HEK293 (cell line): ENCODE measurements at regions not wholly inside any gene's neighbourhood (a gene's known extent, or its start where the extent isn't known, plus 50 kb on each side); places are given as distances from the start of the nearest gene placed in this dataset.
A peak's percentile ranks its signal among the peaks of the same experiment; 100 is the strongest.

ENCODE experiments used
- CTCF ChIA-PET: fragments of 350-600 bp; formaldehyde crosslinking; extraction: SDS; loops from one replicate; lab custom pipeline; 2021; ENCODE audit warnings: antibody characterized with exemption; lab: Yijun Ruan, JAX
- POLR2A ChIA-PET: fragments of 300-600 bp; formaldehyde crosslinking; extraction: SDS; loops from one replicate; lab custom pipeline; 2020; ENCODE audit warnings: antibody characterized with exemption, inconsistent platforms; lab: Yijun Ruan, JAX
- H3K27ac ChIP-seq: fragments of 200-500 bp; sonication (Bioruptor generic); 2 replicates; pipeline ENCODE4 v1.5.1; 2014; ENCODE audit warnings: low read depth, low read length, control low read depth, inconsistent platforms; ENCODE audit errors: extremely low read depth
- H3K36me3 ChIP-seq, 2 experiments: fragments of 200-500 bp in 1 of 2; sonication (Bioruptor generic) in 1 of 2; 1 replicate in 1 of 2; 2 replicates in 1 of 2; pipeline ENCODE4 v1.5.1; 2014 to 2017; ENCODE audit warnings: inconsistent platforms in 2 of 2, low read length in 2 of 2; ENCODE audit not compliant: control insufficient read depth in 2 of 2, insufficient read depth in 1 of 2
- H3K4me1 ChIP-seq: fragments of 200-500 bp; sonication (Bioruptor generic); 2 replicates; pipeline ENCODE4 v1.5.1; 2014; ENCODE audit warnings: mild to moderate bottlenecking, low read length, inconsistent platforms; ENCODE audit not compliant: control insufficient read depth, insufficient read depth
- H3K4me3 ChIP-seq: 2 replicates; pipeline ENCODE4 v1.5.1; 2011; ENCODE audit warnings: low read depth, mild to moderate bottlenecking, control low read depth, low read length, moderate library complexity
- H3K9me3 ChIP-seq: fragments of 200-500 bp; sonication (Bioruptor generic); 2 replicates; pipeline ENCODE4 v1.5.1; 2014; ENCODE audit warnings: low read depth, low read length, inconsistent platforms; ENCODE audit not compliant: control insufficient read depth, insufficient read depth
- CTCF ChIP-seq: fragments of 450-650 bp; formaldehyde crosslinking; IDR thresholded peaks from 2 replicates; pipeline ENCODE4 v1.5.1; 2016; ENCODE audit warnings: missing biosample characterization, missing genetic modification characterization
- EGR2 ChIP-seq: fragments of 450-650 bp; formaldehyde crosslinking; IDR thresholded peaks from 2 replicates; pipeline ENCODE4 v1.5.1; 2016; ENCODE audit warnings: low read depth, missing biosample characterization, missing genetic modification characterization
- MZF1 ChIP-seq: fragments of 450-650 bp; formaldehyde crosslinking; IDR thresholded peaks from 2 replicates; pipeline ENCODE4 v1.5.1; 2017; ENCODE audit warnings: missing biosample characterization, missing genetic modification characterization, borderline replicate concordance
- ZBTB17 ChIP-seq: fragments of 450-650 bp; formaldehyde crosslinking; IDR thresholded peaks from 2 replicates; pipeline ENCODE4 v1.5.1; 2016; ENCODE audit warnings: missing biosample characterization, missing genetic modification characterization
- ZFHX2 ChIP-seq: fragments of 450-650 bp; formaldehyde crosslinking; conservative IDR thresholded peaks from 2 replicates; pipeline ENCODE4 v1.5.1; 2016; ENCODE audit warnings: missing biosample characterization, missing genetic modification characterization
- ZIC2 ChIP-seq: fragments of 450-650 bp; formaldehyde crosslinking; IDR thresholded peaks from 2 replicates; pipeline ENCODE4 v1.5.1; 2016; ENCODE audit warnings: missing biosample characterization, missing genetic modification characterization
- ZNF324 ChIP-seq: fragments of 450-650 bp; formaldehyde crosslinking; IDR thresholded peaks from 2 replicates; pipeline ENCODE4 v1.5.1; 2016; ENCODE audit warnings: missing biosample characterization, missing genetic modification characterization
- ZNF513 ChIP-seq: fragments of 450-650 bp; IDR thresholded peaks from 2 replicates; pipeline ENCODE4 v1.5.1; 2018; ENCODE audit warnings: missing biosample characterization, missing genetic modification characterization
- ZNF514 ChIP-seq: fragments of 450-650 bp; formaldehyde crosslinking; IDR thresholded peaks from 2 replicates; pipeline ENCODE4 v1.5.1; 2016; ENCODE audit warnings: missing biosample characterization, missing genetic modification characterization
- ZNF654 ChIP-seq: fragments of 450-650 bp; formaldehyde crosslinking; IDR thresholded peaks from 2 replicates; pipeline ENCODE4 v1.5.1; 2016; ENCODE audit warnings: low read depth, missing biosample characterization, missing genetic modification characterization
- ZNF747 ChIP-seq: fragments of 450-650 bp; formaldehyde crosslinking; IDR thresholded peaks from 2 replicates; pipeline ENCODE4 v1.5.1; 2016; ENCODE audit warnings: missing biosample characterization, missing genetic modification characterization
- ZNF768 ChIP-seq: fragments of 450-650 bp; formaldehyde crosslinking; IDR thresholded peaks from 2 replicates; pipeline ENCODE4 v1.5.1; 2018; ENCODE audit warnings: missing biosample characterization, mild to moderate bottlenecking, missing genetic modification characterization
- ZNF791 ChIP-seq: fragments of 450-650 bp; formaldehyde crosslinking; IDR thresholded peaks from 2 replicates; pipeline ENCODE4 v1.5.1; 2016; ENCODE audit warnings: missing biosample characterization, missing genetic modification characterization
- ZSCAN30 ChIP-seq: fragments of 450-650 bp; IDR thresholded peaks from 2 replicates; pipeline ENCODE4 v1.5.1; 2018; ENCODE audit warnings: missing biosample characterization, mild to moderate bottlenecking, missing genetic modification characterization, moderate library complexity
- TF ChIP-seq, protein P1 (sequence below): fragments of 450-650 bp; formaldehyde crosslinking; IDR thresholded peaks from 2 replicates; pipeline ENCODE4 v1.5.1; 2017; ENCODE audit warnings: missing biosample characterization, missing genetic modification characterization

DNA sequence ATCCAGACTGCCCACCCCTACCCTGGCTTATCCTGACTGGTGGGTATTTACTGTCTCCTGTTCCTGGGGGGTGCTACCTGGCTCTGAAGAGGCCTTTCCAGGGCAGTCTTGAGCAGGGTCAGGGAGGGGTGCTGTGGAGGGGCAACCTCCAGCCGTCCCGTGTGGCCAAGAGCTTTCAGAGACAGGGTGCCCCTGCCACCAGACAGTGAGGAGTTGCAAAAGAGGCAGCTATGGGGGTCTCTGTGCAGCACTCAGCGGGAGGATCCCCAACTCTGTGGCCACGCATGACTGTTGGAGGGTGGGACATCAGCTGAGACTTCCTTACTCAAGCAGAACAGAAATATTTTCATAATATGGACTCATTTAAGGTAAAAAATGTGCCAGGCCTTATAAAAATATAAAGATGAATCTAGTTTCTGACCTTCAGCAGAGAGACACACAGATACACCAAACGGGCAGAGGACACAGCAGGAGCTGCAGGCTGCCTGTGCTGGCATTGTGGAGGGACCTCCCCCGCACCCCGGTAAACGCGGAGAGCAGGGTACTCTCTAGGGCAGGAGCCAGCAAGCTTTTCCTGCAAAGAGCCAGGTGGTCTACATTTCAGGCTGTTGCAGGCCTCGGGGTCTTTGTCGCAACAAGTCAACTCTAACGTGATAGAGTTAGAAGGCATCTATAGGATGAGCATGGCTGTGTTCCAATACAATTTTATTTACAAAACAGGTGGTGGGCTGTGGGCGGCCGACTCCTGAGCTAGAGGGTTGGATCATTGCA lies 252.6 kb downstream of the RHOU start (continued):
- TF ChIP-seq ZNF747 (tag by site-specific recombination) (no peak), ZNF513 (no peak)

DNA sequence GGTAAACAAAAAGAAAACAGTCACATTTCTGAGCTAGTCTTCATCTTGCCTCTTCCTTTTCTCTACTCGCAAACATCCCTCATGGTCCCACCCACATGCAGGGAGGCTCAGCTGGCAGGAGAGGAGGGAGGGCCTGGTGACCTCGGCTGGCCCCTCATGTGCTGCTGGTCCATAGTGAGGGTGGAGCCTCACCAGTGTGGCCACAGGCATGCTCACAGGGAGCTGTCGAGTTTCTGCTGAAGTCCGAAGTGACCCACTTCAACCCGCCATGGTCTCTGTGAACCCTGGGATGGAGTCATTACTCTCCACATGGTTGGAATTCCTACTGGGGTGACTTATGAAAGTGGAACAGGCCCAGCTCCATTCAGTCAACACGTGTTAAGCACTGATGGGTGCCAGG lies 253.4 kb downstream of the RHOU start:
- POLR2A ChIA-PET: interaction anchor here (1.4 kb wide), 1 partner anchor 10 kb away, joined by 3 read pairs; no protein-coding TSS in a partner anchor
- Histone ChIP-seq H3K27ac (no peak overlapping the region), H3K36me3 (no peaks in the 10 kb centered on the region), H3K9me3 (no peaks in the 10 kb centered on the region), H3K4me3 (no peak overlapping the region), H3K4me1 (no peaks in the 10 kb centered on the region)
- TF ChIP-seq EGR2 (tag by site-specific recombination) (0 out of 2 replicates have a peak, but pooled peaks have one; percentile 7), ZIC2 (tag by site-specific recombination) (peak; percentile 65), ZNF747 (tag by site-specific recombination) (no peak), ZFHX2 (tag by site-specific recombination) (peak; percentile 51; the same call in 1 of the 2 replicates), ZNF791 (tag by site-specific recombination) (no peak)
- CTCF ChIA-PET: interaction anchor here (0.6 to 1.1 kb wide), 2 partner anchors 25 to 168 kb away, joined by 3 to 6 read pairs; no protein-coding TSS in a partner anchor

GRCh38 chr1:228989176-228989575 lies 253.9 kb downstream of the RHOU start:
- POLR2A ChIA-PET: interaction anchor here (1.4 kb wide), 1 partner anchor 11 kb away, joined by 3 read pairs; no protein-coding TSS in a partner anchor
- CTCF ChIA-PET: interaction anchor here (1.1 kb wide), 1 partner anchor 167 kb away, joined by 6 read pairs; no protein-coding TSS in a partner anchor
- Histone ChIP-seq H3K36me3 (no peaks in the 10 kb centered on the region), H3K4me1 (no peaks in the 10 kb centered on the region), H3K27ac (no peak overlapping the region), H3K4me3 (no peak overlapping the region), H3K9me3 (no peaks in the 10 kb centered on the region)
- TF ChIP-seq MZF1 (tag by site-specific recombination): no peak
- no peak for TF ChIP-seq ZNF324 (tag by site-specific recombination)
- TF ChIP-seq ZBTB17 (tag by site-specific recombination): no peak
- no peak for TF ChIP-seq ZNF514 (tag by site-specific recombination)
- TF ChIP-seq ZNF654 (tag by site-specific recombination): no peak
- no peak for TF ChIP-seq ZSCAN30 (tag by site-specific recombination)
- no peak for TF ChIP-seq CTCF (tag by site-specific recombination)
- TF ChIP-seq, protein P1, sequence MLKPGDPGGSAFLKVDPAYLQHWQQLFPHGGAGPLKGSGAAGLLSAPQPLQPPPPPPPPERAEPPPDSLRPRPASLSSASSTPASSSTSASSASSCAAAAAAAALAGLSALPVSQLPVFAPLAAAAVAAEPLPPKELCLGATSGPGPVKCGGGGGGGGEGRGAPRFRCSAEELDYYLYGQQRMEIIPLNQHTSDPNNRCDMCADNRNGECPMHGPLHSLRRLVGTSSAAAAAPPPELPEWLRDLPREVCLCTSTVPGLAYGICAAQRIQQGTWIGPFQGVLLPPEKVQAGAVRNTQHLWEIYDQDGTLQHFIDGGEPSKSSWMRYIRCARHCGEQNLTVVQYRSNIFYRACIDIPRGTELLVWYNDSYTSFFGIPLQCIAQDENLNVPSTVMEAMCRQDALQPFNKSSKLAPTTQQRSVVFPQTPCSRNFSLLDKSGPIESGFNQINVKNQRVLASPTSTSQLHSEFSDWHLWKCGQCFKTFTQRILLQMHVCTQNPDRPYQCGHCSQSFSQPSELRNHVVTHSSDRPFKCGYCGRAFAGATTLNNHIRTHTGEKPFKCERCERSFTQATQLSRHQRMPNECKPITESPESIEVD: no peak
- TF ChIP-seq ZNF768: no peak
